Esophagus squamous epithelium (tissue), 4 donors: ENCODE measurements at regions not wholly inside any gene's neighbourhood (a gene's known extent, or its start where the extent isn't known, plus 50 kb on each side); places are given as distances from the start of the nearest gene placed in this dataset.

Source experiments
- CTCF ChIP-seq, 6 experiments: fragments of 450-650 bp in 4 of 6; fragments of 200-600 bp in 2 of 6; sonication (generic) in 2 of 6; IDR thresholded peaks; one replicate each; pipeline ENCODE4 v1.5.1; 2016 to 2019; ENCODE audit warnings: antibody characterized with exemption in 6 of 6, mild to moderate bottlenecking in 4 of 6, moderate library complexity in 4 of 6
- POLR2A ChIP-seq, 4 donors: fragments of 450-650 bp; IDR thresholded peaks; one replicate each; pipeline ENCODE4 v1.6.1; 2017; ENCODE audit warnings: antibody characterized with exemption in 4 of 4, mild to moderate bottlenecking in 4 of 4, moderate library complexity in 3 of 4

GRCh38 chr15:72998226-72998625 lies 54.0 kb upstream of the NEO1 start:
- TF ChIP-seq CTCF (IDR thresholded peaks at IDR 0.05) (no peak), POLR2A (IDR thresholded peaks at IDR 0.05) (no peak)
